ENCODE measurements at regions not wholly inside any gene's neighbourhood (a gene's known extent, or its start where the extent isn't known, plus 50 kb on each side); places are given as distances from the start of the nearest gene placed in this dataset.

GRCh38 chr20:3342766-3343165 is 64.7 kb downstream of the DNAAF9 start:
- ATAC-seq (no peak), DNase-seq (ENCODE audit: low spot score) (no peak)
- no peak overlapping the region for H3K4me3 ChIP-seq
- H3K4me1 ChIP-seq (ENCODE audit: insufficient read depth) = no peaks in the 10 kb centered on the region
- no peaks in the 10 kb centered on the region for H3K79me2 ChIP-seq (replicated peaks; ENCODE audit: insufficient read depth)
- H4K20me1 ChIP-seq (replicated peaks; ENCODE audit: insufficient read depth) = no peaks in the 10 kb centered on the region
- no peak overlapping the region for H3K4me3 Mint-ChIP-seq
- H3K36me3 ChIP-seq (ENCODE audit: insufficient read depth) = no peaks in the 10 kb centered on the region
- H3K9me3 Mint-ChIP-seq = no peaks in the 10 kb centered on the region
- H3K27ac ChIP-seq (ENCODE audit: low read depth) = no peak overlapping the region
- no peaks in the 10 kb centered on the region for H3K27me3 Mint-ChIP-seq (ENCODE audit: insufficient read depth, low read depth, poor library complexity)
- no peak overlapping the region for H2AFZ ChIP-seq
- peaks cover 3% of the 10 kb centered on the region; the same call in 1 of the 3 replicates for H3K36me3 Mint-ChIP-seq (ENCODE audit: low read depth)
- H3K9me2 ChIP-seq (ENCODE audit: insufficient read depth) = no peaks in the 10 kb centered on the region
- H3K4me2 ChIP-seq = no peak overlapping the region
- H3K27ac Mint-ChIP-seq = no peak overlapping the region
- no peaks in the 10 kb centered on the region; the same call in 1 of the 3 replicates for H3K4me1 Mint-ChIP-seq
- TF ChIP-seq, protein P1, sequence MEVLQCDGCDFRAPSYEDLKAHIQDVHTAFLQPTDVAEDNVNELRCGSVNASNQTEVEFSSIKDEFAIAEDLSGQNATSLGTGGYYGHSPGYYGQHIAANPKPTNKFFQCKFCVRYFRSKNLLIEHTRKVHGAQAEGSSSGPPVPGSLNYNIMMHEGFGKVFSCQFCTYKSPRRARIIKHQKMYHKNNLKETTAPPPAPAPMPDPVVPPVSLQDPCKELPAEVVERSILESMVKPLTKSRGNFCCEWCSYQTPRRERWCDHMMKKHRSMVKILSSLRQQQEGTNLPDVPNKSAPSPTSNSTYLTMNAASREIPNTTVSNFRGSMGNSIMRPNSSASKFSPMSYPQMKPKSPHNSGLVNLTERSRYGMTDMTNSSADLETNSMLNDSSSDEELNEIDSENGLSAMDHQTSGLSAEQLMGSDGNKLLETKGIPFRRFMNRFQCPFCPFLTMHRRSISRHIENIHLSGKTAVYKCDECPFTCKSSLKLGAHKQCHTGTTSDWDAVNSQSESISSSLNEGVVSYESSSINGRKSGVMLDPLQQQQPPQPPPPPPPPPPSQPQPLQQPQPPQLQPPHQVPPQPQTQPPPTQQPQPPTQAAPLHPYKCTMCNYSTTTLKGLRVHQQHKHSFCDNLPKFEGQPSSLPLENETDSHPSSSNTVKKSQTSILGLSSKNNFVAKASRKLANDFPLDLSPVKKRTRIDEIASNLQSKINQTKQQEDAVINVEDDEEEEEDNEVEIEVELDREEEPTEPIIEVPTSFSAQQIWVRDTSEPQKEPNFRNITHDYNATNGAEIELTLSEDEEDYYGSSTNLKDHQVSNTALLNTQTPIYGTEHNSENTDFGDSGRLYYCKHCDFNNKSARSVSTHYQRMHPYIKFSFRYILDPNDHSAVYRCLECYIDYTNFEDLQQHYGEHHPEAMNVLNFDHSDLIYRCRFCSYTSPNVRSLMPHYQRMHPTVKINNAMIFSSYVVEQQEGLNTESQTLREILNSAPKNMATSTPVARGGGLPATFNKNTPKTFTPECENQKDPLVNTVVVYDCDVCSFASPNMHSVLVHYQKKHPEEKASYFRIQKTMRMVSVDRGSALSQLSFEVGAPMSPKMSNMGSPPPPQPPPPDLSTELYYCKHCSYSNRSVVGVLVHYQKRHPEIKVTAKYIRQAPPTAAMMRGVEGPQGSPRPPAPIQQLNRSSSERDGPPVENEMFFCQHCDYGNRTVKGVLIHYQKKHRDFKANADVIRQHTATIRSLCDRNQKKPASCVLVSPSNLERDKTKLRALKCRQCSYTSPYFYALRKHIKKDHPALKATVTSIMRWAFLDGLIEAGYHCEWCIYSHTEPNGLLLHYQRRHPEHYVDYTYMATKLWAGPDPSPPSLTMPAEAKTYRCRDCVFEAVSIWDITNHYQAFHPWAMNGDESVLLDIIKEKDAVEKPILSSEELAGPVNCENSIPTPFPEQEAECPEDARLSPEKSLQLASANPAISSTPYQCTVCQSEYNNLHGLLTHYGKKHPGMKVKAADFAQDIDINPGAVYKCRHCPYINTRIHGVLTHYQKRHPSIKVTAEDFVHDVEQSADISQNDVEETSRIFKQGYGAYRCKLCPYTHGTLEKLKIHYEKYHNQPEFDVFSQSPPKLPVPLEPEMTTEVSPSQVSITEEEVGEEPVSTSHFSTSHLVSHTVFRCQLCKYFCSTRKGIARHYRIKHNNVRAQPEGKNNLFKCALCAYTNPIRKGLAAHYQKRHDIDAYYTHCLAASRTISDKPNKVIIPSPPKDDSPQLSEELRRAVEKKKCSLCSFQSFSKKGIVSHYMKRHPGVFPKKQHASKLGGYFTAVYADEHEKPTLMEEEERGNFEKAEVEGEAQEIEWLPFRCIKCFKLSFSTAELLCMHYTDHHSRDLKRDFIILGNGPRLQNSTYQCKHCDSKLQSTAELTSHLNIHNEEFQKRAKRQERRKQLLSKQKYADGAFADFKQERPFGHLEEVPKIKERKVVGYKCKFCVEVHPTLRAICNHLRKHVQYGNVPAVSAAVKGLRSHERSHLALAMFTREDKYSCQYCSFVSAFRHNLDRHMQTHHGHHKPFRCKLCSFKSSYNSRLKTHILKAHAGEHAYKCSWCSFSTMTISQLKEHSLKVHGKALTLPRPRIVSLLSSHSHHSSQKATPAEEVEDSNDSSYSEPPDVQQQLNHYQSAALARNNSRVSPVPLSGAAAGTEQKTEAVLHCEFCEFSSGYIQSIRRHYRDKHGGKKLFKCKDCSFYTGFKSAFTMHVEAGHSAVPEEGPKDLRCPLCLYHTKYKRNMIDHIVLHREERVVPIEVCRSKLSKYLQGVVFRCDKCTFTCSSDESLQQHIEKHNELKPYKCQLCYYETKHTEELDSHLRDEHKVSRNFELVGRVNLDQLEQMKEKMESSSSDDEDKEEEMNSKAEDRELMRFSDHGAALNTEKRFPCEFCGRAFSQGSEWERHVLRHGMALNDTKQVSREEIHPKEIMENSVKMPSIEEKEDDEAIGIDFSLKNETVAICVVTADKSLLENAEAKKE (CRISPR knock-in tag; IDR thresholded peaks at IDR 0.05) = no peak
- TF ChIP-seq JUNB (IDR thresholded peaks at IDR 0.05; ENCODE audit: unreplicated experiment) (no peak), REST (IDR thresholded peaks at IDR 0.05; ENCODE audit: unreplicated experiment) (no peak), ZNF114 (CRISPR knock-in tag; IDR thresholded peaks at IDR 0.05) (no peak), POLR2AphosphoS5 (IDR thresholded peaks at IDR 0.05; ENCODE audit: low read depth) (no peak), EZH2phosphoT487 (IDR thresholded peaks at IDR 0.05; ENCODE audit: unreplicated experiment) (no peak)
- TF ChIP-seq, protein P2, sequence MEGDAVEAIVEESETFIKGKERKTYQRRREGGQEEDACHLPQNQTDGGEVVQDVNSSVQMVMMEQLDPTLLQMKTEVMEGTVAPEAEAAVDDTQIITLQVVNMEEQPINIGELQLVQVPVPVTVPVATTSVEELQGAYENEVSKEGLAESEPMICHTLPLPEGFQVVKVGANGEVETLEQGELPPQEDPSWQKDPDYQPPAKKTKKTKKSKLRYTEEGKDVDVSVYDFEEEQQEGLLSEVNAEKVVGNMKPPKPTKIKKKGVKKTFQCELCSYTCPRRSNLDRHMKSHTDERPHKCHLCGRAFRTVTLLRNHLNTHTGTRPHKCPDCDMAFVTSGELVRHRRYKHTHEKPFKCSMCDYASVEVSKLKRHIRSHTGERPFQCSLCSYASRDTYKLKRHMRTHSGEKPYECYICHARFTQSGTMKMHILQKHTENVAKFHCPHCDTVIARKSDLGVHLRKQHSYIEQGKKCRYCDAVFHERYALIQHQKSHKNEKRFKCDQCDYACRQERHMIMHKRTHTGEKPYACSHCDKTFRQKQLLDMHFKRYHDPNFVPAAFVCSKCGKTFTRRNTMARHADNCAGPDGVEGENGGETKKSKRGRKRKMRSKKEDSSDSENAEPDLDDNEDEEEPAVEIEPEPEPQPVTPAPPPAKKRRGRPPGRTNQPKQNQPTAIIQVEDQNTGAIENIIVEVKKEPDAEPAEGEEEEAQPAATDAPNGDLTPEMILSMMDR (conservative IDR thresholded peaks at IDR 0.05; ENCODE audit: low read depth in 2 of 2) = no peak
- TF ChIP-seq, protein P3, sequence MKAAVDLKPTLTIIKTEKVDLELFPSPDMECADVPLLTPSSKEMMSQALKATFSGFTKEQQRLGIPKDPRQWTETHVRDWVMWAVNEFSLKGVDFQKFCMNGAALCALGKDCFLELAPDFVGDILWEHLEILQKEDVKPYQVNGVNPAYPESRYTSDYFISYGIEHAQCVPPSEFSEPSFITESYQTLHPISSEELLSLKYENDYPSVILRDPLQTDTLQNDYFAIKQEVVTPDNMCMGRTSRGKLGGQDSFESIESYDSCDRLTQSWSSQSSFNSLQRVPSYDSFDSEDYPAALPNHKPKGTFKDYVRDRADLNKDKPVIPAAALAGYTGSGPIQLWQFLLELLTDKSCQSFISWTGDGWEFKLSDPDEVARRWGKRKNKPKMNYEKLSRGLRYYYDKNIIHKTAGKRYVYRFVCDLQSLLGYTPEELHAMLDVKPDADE (IDR thresholded peaks at IDR 0.05) = no peak
- no peaks in the 10 kb centered on the region for H3K27me3 ChIP-seq (ENCODE audit: insufficient read depth)
- no peaks in the 10 kb centered on the region for H3F3A ChIP-seq (replicated peaks; ENCODE audit: low read depth)
